ENCODE measurements at regions not wholly inside any gene's neighbourhood (a gene's known extent, or its start where the extent isn't known, plus 50 kb on each side); places are given as distances from the start of the nearest gene placed in this dataset.

DNA sequence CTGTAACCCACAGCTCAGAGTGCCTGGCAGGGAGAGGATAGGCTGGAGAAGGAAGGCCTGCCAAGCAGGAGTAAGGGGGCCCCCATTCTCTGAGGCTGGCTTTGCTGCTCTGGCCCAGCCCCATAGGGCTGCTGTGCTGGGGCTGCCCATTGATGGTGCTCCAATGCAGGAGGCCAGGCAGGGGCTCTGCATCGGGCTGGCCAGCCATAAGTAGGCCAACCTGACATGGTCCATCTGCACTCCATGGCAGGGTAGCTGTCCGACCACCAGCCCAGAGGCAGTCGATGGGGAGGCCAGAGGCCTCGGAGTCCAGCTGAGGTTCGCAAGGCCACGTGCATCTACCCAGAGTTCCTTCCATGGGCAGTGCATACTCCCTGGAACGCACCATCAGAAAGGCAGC lies 75.0 kb upstream of the PITX1 start:
- Histone ChIP-seq H3K27me3 (ENCODE audit: insufficient read depth) (0 out of 2 replicates have a peak, but pooled peaks cover 2% of the 10 kb centered on the region), H3K4me2 (no peak overlapping the region), H3K36me3 (replicated peaks in 1 of 2; ENCODE audit: control insufficient read depth in 1 of 2, insufficient read depth in 2 of 2, low read length in 1 of 2) (no peaks in the 10 kb centered on the region), H3F3A (replicated peaks; ENCODE audit: insufficient read depth) (no peaks in the 10 kb centered on the region), H4K20me1 (ENCODE audit: insufficient read depth) (no peaks in the 10 kb centered on the region), H3K9me3 (no peaks in the 10 kb centered on the region), H3K4me3 (ENCODE audit: low read depth in 2 of 2, low read length in 1 of 2) (no peak overlapping the region), H3K4me1 (ENCODE audit: control insufficient read depth in 1 of 2, insufficient read depth in 2 of 2, low read depth in 1 of 2, low read length in 1 of 2) (no peaks in the 10 kb centered on the region; a peak in 1 of 4 replicates), H3K9me2 (no peaks in the 10 kb centered on the region), H3K27ac (ENCODE audit: low read depth in 2 of 2, low read length in 1 of 2) (no peak overlapping the region), H3K9ac (no peak overlapping the region), H2AFZ (ENCODE audit: low read depth) (no peak overlapping the region), H3K79me2 (ENCODE audit: insufficient read depth) (no peaks in the 10 kb centered on the region)
- no peak for TF ChIP-seq RAD21 (IDR thresholded peaks at IDR 0.05; ENCODE audit: low read length)
- no peak for TF ChIP-seq CHD2 (IDR thresholded peaks at IDR 0.05; ENCODE audit: low read length, partially characterized antibody)
- no peak for TF ChIP-seq PBX3 (IDR thresholded peaks at IDR 0.05)
- no peak for TF ChIP-seq TEAD4 (IDR thresholded peaks at IDR 0.05; ENCODE audit: borderline replicate concordance, insufficient read depth)
- TF ChIP-seq, protein P1, sequence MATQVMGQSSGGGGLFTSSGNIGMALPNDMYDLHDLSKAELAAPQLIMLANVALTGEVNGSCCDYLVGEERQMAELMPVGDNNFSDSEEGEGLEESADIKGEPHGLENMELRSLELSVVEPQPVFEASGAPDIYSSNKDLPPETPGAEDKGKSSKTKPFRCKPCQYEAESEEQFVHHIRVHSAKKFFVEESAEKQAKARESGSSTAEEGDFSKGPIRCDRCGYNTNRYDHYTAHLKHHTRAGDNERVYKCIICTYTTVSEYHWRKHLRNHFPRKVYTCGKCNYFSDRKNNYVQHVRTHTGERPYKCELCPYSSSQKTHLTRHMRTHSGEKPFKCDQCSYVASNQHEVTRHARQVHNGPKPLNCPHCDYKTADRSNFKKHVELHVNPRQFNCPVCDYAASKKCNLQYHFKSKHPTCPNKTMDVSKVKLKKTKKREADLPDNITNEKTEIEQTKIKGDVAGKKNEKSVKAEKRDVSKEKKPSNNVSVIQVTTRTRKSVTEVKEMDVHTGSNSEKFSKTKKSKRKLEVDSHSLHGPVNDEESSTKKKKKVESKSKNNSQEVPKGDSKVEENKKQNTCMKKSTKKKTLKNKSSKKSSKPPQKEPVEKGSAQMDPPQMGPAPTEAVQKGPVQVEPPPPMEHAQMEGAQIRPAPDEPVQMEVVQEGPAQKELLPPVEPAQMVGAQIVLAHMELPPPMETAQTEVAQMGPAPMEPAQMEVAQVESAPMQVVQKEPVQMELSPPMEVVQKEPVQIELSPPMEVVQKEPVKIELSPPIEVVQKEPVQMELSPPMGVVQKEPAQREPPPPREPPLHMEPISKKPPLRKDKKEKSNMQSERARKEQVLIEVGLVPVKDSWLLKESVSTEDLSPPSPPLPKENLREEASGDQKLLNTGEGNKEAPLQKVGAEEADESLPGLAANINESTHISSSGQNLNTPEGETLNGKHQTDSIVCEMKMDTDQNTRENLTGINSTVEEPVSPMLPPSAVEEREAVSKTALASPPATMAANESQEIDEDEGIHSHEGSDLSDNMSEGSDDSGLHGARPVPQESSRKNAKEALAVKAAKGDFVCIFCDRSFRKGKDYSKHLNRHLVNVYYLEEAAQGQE (IDR thresholded peaks at IDR 0.05; ENCODE audit: low read depth, low read length): no peak
- TF ChIP-seq RXRA (IDR thresholded peaks at IDR 0.05; ENCODE audit: borderline replicate concordance, low read depth): no peak
- no peak for TF ChIP-seq MAX (IDR thresholded peaks at IDR 0.05; ENCODE audit: low read depth)
- TF ChIP-seq YY1 (IDR thresholded peaks at IDR 0.05; ENCODE audit: low read depth): no peak
- no peak for TF ChIP-seq NRF1 (IDR thresholded peaks at IDR 0.05; ENCODE audit: low read depth, low read length)
- no peak for TF ChIP-seq POLR2AphosphoS5 (IDR thresholded peaks at IDR 0.05; ENCODE audit: low read depth, low read length)
- TF ChIP-seq USF1 (IDR thresholded peaks at IDR 0.05; ENCODE audit: borderline replicate concordance, low read depth): no peak
- no peak for TF ChIP-seq MEF2A (IDR thresholded peaks at IDR 0.05; ENCODE audit: borderline replicate concordance, low read depth)
- TF ChIP-seq RFX5 (IDR thresholded peaks at IDR 0.05; ENCODE audit: low read length): no peak
- TF ChIP-seq RCOR1 (IDR thresholded peaks at IDR 0.05; ENCODE audit: low read length): no peak
- CTCF ChIA-PET: no interaction called here
- 54% methylated on average over 7 of the region's 7 CpGs for WGBS (ENCODE audit: low lambda C conversion rate)
- DNase-seq: no peak
- POLR2A ChIA-PET: no interaction called here
